IMR-90 (cell line): ENCODE measurements at regions not wholly inside any gene's neighbourhood (a gene's known extent, or its start where the extent isn't known, plus 50 kb on each side); places are given as distances from the start of the nearest gene placed in this dataset.

Experiments
- POLR2A ChIP-seq: IDR thresholded peaks from 2 replicates; pipeline ENCODE4 v1.6.1; 2012; ENCODE audit warnings: mild to moderate bottlenecking, low read depth, low read length
- RFX5 ChIP-seq: IDR thresholded peaks from 2 replicates; pipeline ENCODE4 v1.8.0; 2012; ENCODE audit warnings: low read depth, mild to moderate bottlenecking, low read length, moderate library complexity
- TF ChIP-seq, protein P1 (sequence below): conservative IDR thresholded peaks from 2 replicates; pipeline ENCODE4 v1.5.1; 2012; ENCODE audit warnings: mild to moderate bottlenecking, low read depth, low read length, improper control_type of control experiment

- TF ChIP-seq, protein P1, sequence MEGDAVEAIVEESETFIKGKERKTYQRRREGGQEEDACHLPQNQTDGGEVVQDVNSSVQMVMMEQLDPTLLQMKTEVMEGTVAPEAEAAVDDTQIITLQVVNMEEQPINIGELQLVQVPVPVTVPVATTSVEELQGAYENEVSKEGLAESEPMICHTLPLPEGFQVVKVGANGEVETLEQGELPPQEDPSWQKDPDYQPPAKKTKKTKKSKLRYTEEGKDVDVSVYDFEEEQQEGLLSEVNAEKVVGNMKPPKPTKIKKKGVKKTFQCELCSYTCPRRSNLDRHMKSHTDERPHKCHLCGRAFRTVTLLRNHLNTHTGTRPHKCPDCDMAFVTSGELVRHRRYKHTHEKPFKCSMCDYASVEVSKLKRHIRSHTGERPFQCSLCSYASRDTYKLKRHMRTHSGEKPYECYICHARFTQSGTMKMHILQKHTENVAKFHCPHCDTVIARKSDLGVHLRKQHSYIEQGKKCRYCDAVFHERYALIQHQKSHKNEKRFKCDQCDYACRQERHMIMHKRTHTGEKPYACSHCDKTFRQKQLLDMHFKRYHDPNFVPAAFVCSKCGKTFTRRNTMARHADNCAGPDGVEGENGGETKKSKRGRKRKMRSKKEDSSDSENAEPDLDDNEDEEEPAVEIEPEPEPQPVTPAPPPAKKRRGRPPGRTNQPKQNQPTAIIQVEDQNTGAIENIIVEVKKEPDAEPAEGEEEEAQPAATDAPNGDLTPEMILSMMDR: no peak
- no peak for TF ChIP-seq POLR2A
- TF ChIP-seq RFX5: no peak
Measured at GRCh38 chr2:76170009-76170384, 459.3 kb upstream of the GCFC2 start.
